MM.1S (cell line): ENCODE measurements at regions not wholly inside any gene's neighbourhood (a gene's known extent, or its start where the extent isn't known, plus 50 kb on each side); places are given as distances from the start of the nearest gene placed in this dataset.

Experiments
- DNase-seq: peaks from one replicate; pipeline ENCODE4 v3.0.0-alpha.2; 2015
- H2AFZ ChIP-seq: fragments of 300-600 bp; sonication (generic); 2 replicates; pipeline ENCODE4 v1.6.0; 2016; ENCODE audit warnings: antibody characterized with exemption, low read length
- H3F3A ChIP-seq: fragments of 300-600 bp; sonication (generic); 2 replicates; pipeline ENCODE4 v1.6.1; 2016; ENCODE audit warnings: mild to moderate bottlenecking, antibody characterized with exemption, low read length, moderate library complexity, mixed read lengths; ENCODE audit not compliant: insufficient read depth
- H3K27ac ChIP-seq: fragments of 300-600 bp; sonication (generic); 2 replicates; pipeline ENCODE4 v1.5.1; 2016; ENCODE audit warnings: mild to moderate bottlenecking, low read length
- H3K27me3 ChIP-seq: fragments of 300-600 bp; sonication (generic); replicated peaks from 2 replicates; pipeline ENCODE4 v1.6.0; 2016; ENCODE audit warnings: low read length; ENCODE audit not compliant: insufficient read depth
- H3K36me3 ChIP-seq: fragments of 300-600 bp; sonication (generic); replicated peaks from 2 replicates; pipeline ENCODE4 v1.6.1; 2016; ENCODE audit warnings: mild to moderate bottlenecking, low read length, mixed read lengths; ENCODE audit not compliant: insufficient read depth
- H3K4me1 ChIP-seq: fragments of 300-600 bp; sonication (generic); 2 replicates; pipeline ENCODE4 v1.6.1; 2016; ENCODE audit warnings: low read length, mixed read lengths
- H3K4me2 ChIP-seq: fragments of 300-600 bp; sonication (generic); 2 replicates; pipeline ENCODE4 v1.6.0; 2016; ENCODE audit warnings: low read depth, low read length
- H3K4me3 ChIP-seq: fragments of 300-600 bp; sonication (generic); 2 replicates; pipeline ENCODE4 v1.5.1; 2016; ENCODE audit warnings: low read length, mixed read lengths
- H3K79me2 ChIP-seq: fragments of 300-600 bp; sonication (generic); 2 replicates; pipeline ENCODE4 v1.6.1; 2016; ENCODE audit warnings: mixed run types, low read length, mixed read lengths
- H3K9ac ChIP-seq: fragments of 300-600 bp; sonication (generic); 2 replicates; pipeline ENCODE4 v1.6.1; 2016; ENCODE audit warnings: low read length, mixed read lengths
- H3K9me2 ChIP-seq: fragments of 300-600 bp; sonication (generic); replicated peaks from 2 replicates; pipeline ENCODE4 v1.6.1; 2016; ENCODE audit warnings: mild to moderate bottlenecking, low read length, mixed read lengths; ENCODE audit not compliant: insufficient read depth
- H3K9me3 ChIP-seq: fragments of 300-600 bp; sonication (generic); replicated peaks from 2 replicates; pipeline ENCODE4 v1.6.1; 2016; ENCODE audit warnings: mild to moderate bottlenecking, low read length, mixed read lengths; ENCODE audit not compliant: insufficient read depth
- H4K20me1 ChIP-seq: fragments of 300-600 bp; sonication (generic); 2 replicates; pipeline ENCODE4 v1.6.1; 2016; ENCODE audit warnings: mild to moderate bottlenecking, low read length, moderate library complexity, mixed read lengths; ENCODE audit not compliant: insufficient read depth
- CTCF ChIP-seq: fragments of 300-600 bp; sonication (generic); IDR thresholded peaks from 2 replicates; pipeline ENCODE4 v1.5.1; 2016; ENCODE audit warnings: antibody characterized with exemption, low read length, mixed read lengths
- EZH2 ChIP-seq: fragments of 300-600 bp; sonication (generic); optimal IDR thresholded peaks from 2 replicates; pipeline ENCODE3; 2017; ENCODE audit warnings: low read depth, mild to moderate bottlenecking, antibody characterized with exemption, low read length, mixed read lengths
- EZH2phosphoT487 ChIP-seq: fragments of 300-600 bp; sonication (generic); IDR thresholded peaks from 2 replicates; pipeline ENCODE4 v1.6.1; 2018; ENCODE audit warnings: antibody characterized with exemption, low read length

- no peaks in the 10 kb centered on the region for H4K20me1 ChIP-seq
- no peak overlapping the region for H3K4me2 ChIP-seq
- H3K27me3 ChIP-seq, result no peaks in the 10 kb centered on the region
- no peak overlapping the region for H3K4me3 ChIP-seq
- H3K9me2 ChIP-seq, result no peaks in the 10 kb centered on the region
- H3K27ac ChIP-seq, result no peak overlapping the region
- H3K79me2 ChIP-seq, result no peaks in the 10 kb centered on the region
- TF ChIP-seq EZH2, result no peak
- no peak for TF ChIP-seq CTCF
- TF ChIP-seq EZH2phosphoT487, result no peak
- DNase-seq, result no peak
- no peaks in the 10 kb centered on the region for H3F3A ChIP-seq
- no peaks in the 10 kb centered on the region for H3K9me3 ChIP-seq
- H2AFZ ChIP-seq, result no peak overlapping the region
- H3K4me1 ChIP-seq, result no peaks in the 10 kb centered on the region
- no peak overlapping the region for H3K9ac ChIP-seq
- H3K36me3 ChIP-seq, result no peaks in the 10 kb centered on the region
Measured at GRCh38 chr13:84616864-84617263, 734.6 kb upstream of the SLITRK1 start.

GRCh38 chr13:84609716-84610115 lies 727.4 kb upstream of the SLITRK1 start:
- H3F3A ChIP-seq, result no peaks in the 10 kb centered on the region
- H3K9ac ChIP-seq, result no peak overlapping the region
- H3K9me3 ChIP-seq, result no peaks in the 10 kb centered on the region
- no peaks in the 10 kb centered on the region for H3K36me3 ChIP-seq
- no peaks in the 10 kb centered on the region for H3K4me1 ChIP-seq
- H2AFZ ChIP-seq, result no peak overlapping the region
- no peaks in the 10 kb centered on the region for H3K79me2 ChIP-seq
- H4K20me1 ChIP-seq, result no peaks in the 10 kb centered on the region
- H3K27ac ChIP-seq, result no peak overlapping the region
- H3K4me3 ChIP-seq, result no peak overlapping the region
- H3K4me2 ChIP-seq, result no peak overlapping the region
- no peak for DNase-seq
- no peaks in the 10 kb centered on the region for H3K27me3 ChIP-seq
- TF ChIP-seq EZH2phosphoT487, result no peak
- TF ChIP-seq CTCF, result no peak
- no peak for TF ChIP-seq EZH2
- no peaks in the 10 kb centered on the region for H3K9me2 ChIP-seq

- Histone ChIP-seq H3K4me1 (no peaks in the 10 kb centered on the region), H3F3A (no peaks in the 10 kb centered on the region), H3K27ac (no peak overlapping the region), H2AFZ (no peak overlapping the region), H3K27me3 (no peaks in the 10 kb centered on the region), H3K36me3 (no peaks in the 10 kb centered on the region), H3K9ac (no peak overlapping the region), H3K4me2 (no peak overlapping the region), H3K79me2 (no peaks in the 10 kb centered on the region), H3K9me3 (no peaks in the 10 kb centered on the region), H3K4me3 (no peak overlapping the region), H4K20me1 (no peaks in the 10 kb centered on the region), H3K9me2 (no peaks in the 10 kb centered on the region)
- DNase-seq, result no peak
- no peak for TF ChIP-seq EZH2
- no peak for TF ChIP-seq EZH2phosphoT487
- TF ChIP-seq CTCF, result no peak
Measured at GRCh38 chr13:84607261-84608013, 725.2 kb upstream of the SLITRK1 start.
